Large intestine (tissue), 3 donors: ENCODE measurements at regions not wholly inside any gene's neighbourhood (a gene's known extent, or its start where the extent isn't known, plus 50 kb on each side); places are given as distances from the start of the nearest gene placed in this dataset.

Experiments used
- DNase-seq, 2 donors: peaks; one replicate each; pipeline versions ENCODE4 v3.0.0 to v3.0.0-alpha.2; 2013
- H3K27ac ChIP-seq: one replicate; pipeline ENCODE4 v1.5.1; 2013; ENCODE audit warnings: low read length
- H3K27me3 ChIP-seq: 2 replicates; pipeline ENCODE4 v1.6.1; 2013; ENCODE audit warnings: low read length; ENCODE audit not compliant: control insufficient read depth, insufficient read depth
- H3K36me3 ChIP-seq: 2 replicates; pipeline ENCODE4 v1.6.1; 2013; ENCODE audit warnings: low read length; ENCODE audit not compliant: control insufficient read depth, insufficient read depth
- H3K4me1 ChIP-seq: one replicate; pipeline ENCODE4 v1.6.1; 2013; ENCODE audit warnings: low read length; ENCODE audit not compliant: control insufficient read depth, insufficient read depth
- H3K4me3 ChIP-seq: one replicate; pipeline ENCODE4 v1.5.1; 2013; ENCODE audit warnings: low read length
- H3K9me3 ChIP-seq: one replicate; pipeline ENCODE4 v1.6.1; 2013; ENCODE audit warnings: mild to moderate bottlenecking, low read depth, low read length, moderate library complexity; ENCODE audit not compliant: control insufficient read depth
- WGBS: methylation state at CpG from one replicate; pipeline ENCODE4 v1.1.5; 2013; ENCODE audit warnings: low lambda C conversion rate; ENCODE audit not compliant: insufficient coverage; 5-methylcytosine and 5-hydroxymethylcytosine counted together

GRCh38 chr13:58083064-58083463 is 451.5 kb downstream of the PCDH17 start:
- Histone ChIP-seq H3K36me3 (no peaks in the 10 kb centered on the region), H3K9me3 (no peaks in the 10 kb centered on the region), H3K4me1 (no peaks in the 10 kb centered on the region), H3K4me3 (no peak overlapping the region), H3K27me3 (no peaks in the 10 kb centered on the region), H3K27ac (no peak overlapping the region)
- no peak for DNase-seq
- WGBS, result 100% methylated on average over 3 of the region's 4 CpGs

- no peaks in the 10 kb centered on the region for H3K9me3 ChIP-seq
- no peaks in the 10 kb centered on the region for H3K27me3 ChIP-seq
- DNase-seq, result no peak
- H3K4me1 ChIP-seq, result no peaks in the 10 kb centered on the region
- H3K36me3 ChIP-seq, result no peaks in the 10 kb centered on the region
- H3K4me3 ChIP-seq, result no peak overlapping the region
- no CpG with 5 or more reads among the region's 2 CpGs for WGBS
- no peak overlapping the region for H3K27ac ChIP-seq
Measured at GRCh38 chr13:58085274-58085673, 453.7 kb downstream of the PCDH17 start.

- Histone ChIP-seq H3K9me3 (no peaks in the 10 kb centered on the region), H3K4me3 (no peak overlapping the region), H3K36me3 (no peaks in the 10 kb centered on the region), H3K27ac (no peak overlapping the region), H3K27me3 (no peaks in the 10 kb centered on the region), H3K4me1 (no peaks in the 10 kb centered on the region)
- DNase-seq, result no peak
- WGBS, result 100% methylated on average over 1 of the region's 3 CpGs
Measured at GRCh38 chr13:58085819-58086218, 454.3 kb downstream of the PCDH17 start.

GRCh38 chr13:58087566-58087965 is 456.0 kb downstream of the PCDH17 start:
- H3K9me3 ChIP-seq, result no peaks in the 10 kb centered on the region
- H3K27me3 ChIP-seq, result no peaks in the 10 kb centered on the region
- no peak overlapping the region for H3K27ac ChIP-seq
- no peaks in the 10 kb centered on the region for H3K4me1 ChIP-seq
- DNase-seq, result no peak
- no peak overlapping the region for H3K4me3 ChIP-seq
- H3K36me3 ChIP-seq, result no peaks in the 10 kb centered on the region

- Histone ChIP-seq H3K4me1 (no peaks in the 10 kb centered on the region), H3K27ac (no peak overlapping the region), H3K36me3 (no peaks in the 10 kb centered on the region), H3K4me3 (no peak overlapping the region), H3K27me3 (no peaks in the 10 kb centered on the region), H3K9me3 (no peaks in the 10 kb centered on the region)
- DNase-seq, result no peak
Measured at GRCh38 chr13:58093394-58093793, 461.9 kb downstream of the PCDH17 start.

- no peak overlapping the region for H3K4me3 ChIP-seq
- no peak for DNase-seq
- H3K27me3 ChIP-seq, result no peaks in the 10 kb centered on the region
- H3K27ac ChIP-seq, result no peak overlapping the region
- no peaks in the 10 kb centered on the region for H3K4me1 ChIP-seq
- no peaks in the 10 kb centered on the region for H3K36me3 ChIP-seq
- no peaks in the 10 kb centered on the region for H3K9me3 ChIP-seq
- no CpG with 5 or more reads among the region's 1 CpG for WGBS
Measured at GRCh38 chr13:58097831-58098230, 466.3 kb downstream of the PCDH17 start.

GRCh38 chr13:58119351-58119750 is 487.8 kb downstream of the PCDH17 start:
- WGBS, result no CpG with 5 or more reads among the region's 1 CpG
- no peaks in the 10 kb centered on the region for H3K9me3 ChIP-seq
- no peak for DNase-seq

GRCh38 chr13:58119804-58120203 is 488.3 kb downstream of the PCDH17 start:
- Histone ChIP-seq H3K4me1 (no peaks in the 10 kb centered on the region), H3K27ac (no peak overlapping the region), H3K4me3 (no peak overlapping the region), H3K27me3 (no peaks in the 10 kb centered on the region), H3K36me3 (no peaks in the 10 kb centered on the region), H3K9me3 (no peaks in the 10 kb centered on the region)
- WGBS, result 100% methylated on average over 1 of the region's 2 CpGs
- DNase-seq, result no peak

More at GRCh38 chr13:58119351-58119750, 487.8 kb downstream of the PCDH17 start:
- H3K27ac ChIP-seq, result no peak overlapping the region
- H3K27me3 ChIP-seq, result no peaks in the 10 kb centered on the region
- no peak overlapping the region for H3K4me3 ChIP-seq
- no peaks in the 10 kb centered on the region for H3K4me1 ChIP-seq
- H3K36me3 ChIP-seq, result no peaks in the 10 kb centered on the region

- H3K4me1 ChIP-seq, result no peaks in the 10 kb centered on the region
- no peaks in the 10 kb centered on the region for H3K27me3 ChIP-seq
- no CpG with 5 or more reads among the region's 2 CpGs for WGBS
- H3K9me3 ChIP-seq, result no peaks in the 10 kb centered on the region
- H3K36me3 ChIP-seq, result no peaks in the 10 kb centered on the region
- H3K4me3 ChIP-seq, result no peak overlapping the region
- H3K27ac ChIP-seq, result no peak overlapping the region
- no peak for DNase-seq
Measured at GRCh38 chr13:58126496-58126895, 495.0 kb downstream of the PCDH17 start.

- no peak for DNase-seq
- no peaks in the 10 kb centered on the region for H3K4me1 ChIP-seq
- H3K27ac ChIP-seq, result no peak overlapping the region
- WGBS, result no CpG with 5 or more reads among the region's 3 CpGs
- H3K9me3 ChIP-seq, result no peaks in the 10 kb centered on the region
- H3K36me3 ChIP-seq, result no peaks in the 10 kb centered on the region
- H3K4me3 ChIP-seq, result no peak overlapping the region
- H3K27me3 ChIP-seq, result no peaks in the 10 kb centered on the region
Measured at GRCh38 chr13:58134012-58134411, 502.5 kb downstream of the PCDH17 start.

GRCh38 chr13:58134525-58134924 is 503.0 kb downstream of the PCDH17 start:
- no peaks in the 10 kb centered on the region for H3K9me3 ChIP-seq
- no peak for DNase-seq

More at GRCh38 chr13:58134525-58134924, 503.0 kb downstream of the PCDH17 start:
- H3K4me3 ChIP-seq, result no peak overlapping the region
- no peaks in the 10 kb centered on the region for H3K36me3 ChIP-seq
- H3K4me1 ChIP-seq, result no peaks in the 10 kb centered on the region
- no peak overlapping the region for H3K27ac ChIP-seq
- H3K27me3 ChIP-seq, result no peaks in the 10 kb centered on the region
- 100% methylated on average over 1 of the region's 5 CpGs for WGBS
